Activated CD4-positive, alpha-beta T cell treated with anti-CD3 and anti-CD28 coated beads for 24 hours (primary cell): ENCODE measurements at regions not wholly inside any gene's neighbourhood (a gene's known extent, or its start where the extent isn't known, plus 50 kb on each side); places are given as distances from the start of the nearest gene placed in this dataset.
"Not testable (repeated sequence)": the region's sequence is repeated elsewhere in the genome, so short reads cannot be mapped to it uniquely, and the experiment has no call there.

ENCODE experiments used
- DNase-seq, 2 donors: peaks; one replicate each; pipeline ENCODE4 v3.0.0-alpha.2; 2020; ENCODE audit warnings: low read depth in 2 of 2

DNA sequence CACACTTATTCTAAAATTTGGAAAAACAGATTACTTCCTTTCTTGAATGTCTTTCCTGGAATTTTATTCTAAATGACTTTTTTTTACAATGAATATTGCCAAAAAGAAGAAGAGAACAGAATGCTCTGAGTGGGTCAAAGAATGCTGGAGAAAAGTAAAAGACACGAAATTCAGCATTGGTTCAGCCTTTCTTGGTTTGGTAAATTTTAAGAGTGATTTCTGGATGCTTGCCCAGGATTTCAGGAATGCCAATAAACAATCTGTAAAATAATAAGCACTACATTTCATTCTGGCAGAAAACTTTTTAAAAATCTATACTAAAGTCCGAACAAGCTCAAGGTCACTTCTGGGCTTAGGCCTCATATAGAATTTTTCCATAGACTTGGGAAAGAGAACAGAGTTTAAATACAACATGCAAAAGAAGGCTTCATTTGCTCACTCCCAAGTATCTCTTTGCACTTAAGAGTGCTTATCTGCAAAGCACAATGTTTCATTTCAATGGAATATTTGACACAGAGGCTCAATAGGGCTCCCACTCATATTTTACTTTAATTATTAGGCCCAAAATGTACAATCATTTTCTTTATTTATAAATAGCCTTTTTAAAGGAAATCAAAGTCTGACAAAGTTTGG lies 359.5 kb upstream of the ANKRD30A start:
- DNase-seq: no peak

DNA sequence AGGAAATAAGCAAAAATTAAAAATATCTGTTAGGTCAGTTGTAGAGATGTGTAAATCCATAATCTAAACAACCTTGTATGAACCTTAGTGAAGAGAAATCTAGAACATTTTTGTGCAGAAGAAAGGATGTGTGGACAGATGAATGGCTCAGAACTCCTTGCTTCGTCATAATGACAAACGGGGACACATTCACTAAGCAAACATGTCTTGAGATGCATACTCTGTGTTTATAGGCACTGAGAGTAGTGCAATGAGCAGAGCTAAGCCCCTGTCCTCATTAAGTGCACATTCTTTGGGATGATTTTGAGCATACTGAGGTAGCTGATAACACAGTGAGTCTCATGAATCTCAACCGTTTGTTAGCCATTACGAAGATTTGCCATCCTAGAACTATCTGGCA lies 360.6 kb upstream of the ANKRD30A start:
- DNase-seq: no peak

DNA sequence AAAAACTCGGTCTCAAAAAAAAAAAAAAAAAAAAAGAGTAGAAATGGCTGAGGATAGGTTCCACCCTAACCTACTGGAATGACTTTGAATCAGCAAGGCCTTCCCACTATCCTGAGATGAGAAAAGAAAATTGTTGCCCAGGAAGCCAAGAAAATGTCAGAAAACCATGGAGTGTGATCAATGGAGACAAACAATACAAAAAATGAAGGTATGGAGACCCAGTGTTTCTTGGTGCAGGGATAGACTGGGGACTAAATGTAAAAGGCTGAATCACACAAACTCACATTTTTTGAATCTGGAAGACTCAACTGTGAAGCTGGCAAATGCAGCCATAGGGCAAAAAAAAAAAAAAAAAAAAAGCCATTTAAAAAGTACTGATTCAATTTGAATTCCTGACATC lies 364.3 kb upstream of the ANKRD30A start:
- DNase-seq: no peak

DNA sequence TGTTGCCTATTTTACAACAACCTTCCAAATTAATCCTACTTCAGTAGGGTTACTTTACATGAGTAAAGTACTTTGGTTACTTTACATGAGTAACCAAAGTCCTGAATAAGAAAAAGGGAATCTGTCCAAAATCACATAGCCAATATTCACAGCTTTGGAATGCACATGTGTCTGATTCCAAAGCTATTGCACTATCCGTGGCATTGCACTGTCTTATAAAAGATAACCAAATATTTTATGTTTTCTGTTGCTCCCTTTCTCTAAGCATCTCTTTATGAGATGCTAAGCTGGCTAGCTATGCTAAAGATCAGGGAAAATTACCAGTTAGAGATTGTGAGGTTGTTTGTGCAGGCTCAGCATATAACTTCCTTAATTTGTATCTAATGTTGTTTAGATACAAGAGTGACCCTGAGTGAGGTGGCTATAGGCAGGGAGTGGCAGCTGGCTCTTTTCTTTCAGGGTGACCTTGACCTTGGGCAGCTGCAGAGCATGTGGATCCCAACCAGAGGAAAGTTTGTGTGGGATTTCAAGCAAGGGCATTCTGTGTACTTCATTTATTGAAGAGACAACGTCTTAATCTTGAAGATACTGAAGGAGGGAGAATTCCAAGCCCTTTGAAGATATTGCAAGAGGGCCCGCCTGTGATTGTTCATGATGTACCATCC lies 366.1 kb upstream of the ANKRD30A start:
- no peak for DNase-seq

DNA sequence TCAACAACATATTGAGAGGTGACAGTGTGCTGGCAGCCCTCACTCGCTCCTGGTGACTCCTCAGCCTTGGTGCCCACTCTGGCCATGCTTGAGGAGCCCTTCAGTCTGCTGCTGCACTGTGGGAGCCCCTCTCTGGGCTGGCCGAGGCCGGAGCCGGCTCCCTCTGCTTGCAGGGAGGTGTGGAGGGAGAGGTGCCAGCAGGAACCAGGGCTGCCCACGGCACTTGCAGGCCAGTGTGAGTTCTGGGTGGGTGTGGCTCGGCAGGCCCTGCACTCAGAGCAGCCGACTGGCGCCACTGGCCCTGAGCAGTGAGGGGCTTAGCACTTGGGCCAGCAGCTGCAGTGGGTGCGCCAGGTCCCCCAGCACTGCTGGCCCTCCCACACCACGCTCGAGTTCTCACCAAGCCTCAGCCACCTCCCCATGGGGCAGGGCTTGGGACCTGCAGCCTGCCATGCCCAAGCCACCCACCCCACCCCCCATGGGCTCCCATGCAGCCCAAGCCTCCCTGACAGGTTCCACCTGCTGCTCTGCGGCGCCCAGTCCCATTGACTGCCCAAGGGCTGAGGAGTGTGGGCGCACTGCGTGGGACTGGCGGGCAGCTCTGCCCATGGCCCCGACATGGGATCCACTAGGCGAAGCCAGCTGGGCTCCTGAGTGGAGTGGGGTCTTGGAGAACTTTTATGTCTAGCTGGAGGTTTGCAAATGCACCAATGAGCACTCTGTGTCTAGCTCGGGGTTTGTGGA lies 377.1 kb upstream of the ANKRD30A start:
- no peak for DNase-seq

DNA sequence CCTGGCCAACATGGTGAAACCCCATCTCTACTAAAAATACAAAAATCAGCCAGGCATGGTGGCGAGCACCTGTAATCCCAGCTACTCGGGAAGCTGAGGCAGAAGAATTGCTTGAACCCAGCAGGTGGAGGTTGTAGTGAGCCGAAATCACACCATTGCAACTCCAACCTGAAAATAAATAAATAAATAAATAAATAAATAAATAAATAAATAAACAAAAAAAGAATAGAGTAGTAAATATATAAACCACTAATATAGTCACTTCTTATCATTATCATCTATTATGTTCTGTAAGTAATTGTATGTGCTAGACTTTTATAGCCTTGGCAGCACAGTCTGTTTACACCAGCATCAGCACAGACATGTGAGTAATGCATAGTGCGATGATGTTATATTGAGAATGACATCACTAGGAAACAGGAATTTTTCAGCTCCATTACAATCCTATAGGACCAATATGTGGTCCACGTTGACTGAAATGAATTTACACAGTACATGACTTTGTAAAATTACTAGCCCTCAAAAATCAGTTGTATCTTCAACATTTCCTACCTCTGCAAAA lies 385.4 kb upstream of the ANKRD30A start:
- DNase-seq: no peak

DNA sequence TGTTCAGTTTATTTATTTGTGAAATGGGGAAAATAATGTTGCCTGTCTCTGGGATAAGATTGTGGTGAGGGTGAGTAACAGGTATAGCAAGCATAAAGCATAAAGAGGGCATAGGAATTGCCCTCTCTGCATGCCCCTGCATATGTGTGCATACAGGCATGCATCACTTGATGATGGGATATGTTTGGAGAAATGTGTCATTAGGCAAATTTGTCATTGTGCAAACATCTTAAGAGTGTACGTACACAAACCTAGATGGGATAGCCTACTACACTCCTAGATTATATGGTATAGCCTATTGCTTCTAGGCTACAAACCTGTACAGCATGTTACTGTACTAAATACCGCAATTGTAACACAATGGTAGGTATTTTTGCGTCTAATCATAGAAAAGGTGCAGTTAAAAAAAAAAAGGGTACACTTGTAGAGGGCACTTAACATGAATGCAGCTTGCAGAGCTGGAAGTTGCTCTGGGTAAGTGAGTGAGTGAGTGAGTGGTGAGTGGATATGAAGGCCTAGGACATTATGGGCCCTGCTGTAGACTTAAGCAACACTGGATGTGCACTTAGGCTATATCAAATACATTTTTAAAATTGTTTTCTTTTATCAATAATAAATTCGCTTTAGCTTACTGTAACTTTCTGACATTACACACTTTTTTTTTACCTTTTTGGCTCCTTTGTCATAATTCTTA lies 386.5 kb upstream of the ANKRD30A start:
- DNase-seq: no peak

DNA sequence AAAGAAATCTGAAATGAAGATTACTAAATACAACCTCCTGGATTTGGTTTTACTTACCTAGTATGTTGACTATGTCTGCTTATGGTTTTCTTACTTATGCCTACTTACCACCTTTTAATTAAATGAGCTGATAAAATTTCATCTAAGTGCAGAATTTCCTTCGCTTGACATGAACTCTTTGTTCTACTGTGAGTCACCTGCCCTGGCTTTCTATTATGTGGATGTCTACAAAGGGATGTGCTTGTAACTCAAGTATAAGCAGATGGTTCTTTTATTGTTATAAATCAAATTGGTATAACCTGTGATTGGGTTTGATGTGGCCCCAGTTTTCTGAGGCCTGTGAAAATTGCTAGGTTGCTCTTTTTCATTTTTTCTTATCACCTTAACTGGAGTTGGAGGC lies 389.1 kb upstream of the ANKRD30A start:
- DNase-seq: no peak

DNA sequence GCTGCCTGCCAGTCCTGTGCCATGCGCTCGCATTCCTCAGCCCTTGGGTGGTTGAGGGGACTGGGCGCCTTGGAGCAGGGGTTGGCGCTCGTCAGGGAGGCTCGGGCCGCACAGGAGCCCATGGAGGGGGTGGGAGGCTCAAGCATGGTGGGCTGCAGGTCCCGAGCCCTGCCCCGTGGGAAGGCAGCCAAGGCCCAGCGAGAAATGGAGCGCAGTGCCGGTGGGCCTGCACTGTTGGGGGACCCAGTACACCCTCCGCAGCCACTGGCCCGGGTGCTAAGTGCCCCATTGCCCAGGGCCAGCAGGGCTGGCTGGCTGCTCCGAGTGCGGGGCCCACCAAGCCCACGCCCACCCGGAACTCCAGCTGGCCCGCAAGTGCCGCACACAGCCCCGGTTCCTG lies 390.8 kb upstream of the ANKRD30A start:
- not testable (repeated sequence) for DNase-seq

DNA sequence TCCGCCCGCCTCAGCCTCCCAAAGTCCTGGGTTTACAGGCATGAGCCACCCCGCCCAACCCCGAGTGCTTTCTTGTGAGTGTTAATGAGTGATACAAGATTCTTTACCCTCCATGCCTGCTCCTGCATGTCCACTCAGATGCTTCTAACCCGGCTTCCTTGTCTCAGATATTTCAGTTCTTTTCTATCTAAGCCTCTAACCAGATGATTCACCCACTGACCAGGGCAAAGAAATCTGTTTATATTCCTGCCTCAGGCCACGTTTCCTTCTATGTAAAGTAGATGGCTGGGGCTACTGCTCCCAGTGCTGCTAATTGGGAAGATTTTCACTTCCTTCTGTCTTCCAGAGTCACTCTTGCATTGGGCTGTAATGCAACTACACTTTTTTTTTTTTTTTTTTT lies 395.1 kb upstream of the ANKRD30A start:
- no peak for DNase-seq

DNA sequence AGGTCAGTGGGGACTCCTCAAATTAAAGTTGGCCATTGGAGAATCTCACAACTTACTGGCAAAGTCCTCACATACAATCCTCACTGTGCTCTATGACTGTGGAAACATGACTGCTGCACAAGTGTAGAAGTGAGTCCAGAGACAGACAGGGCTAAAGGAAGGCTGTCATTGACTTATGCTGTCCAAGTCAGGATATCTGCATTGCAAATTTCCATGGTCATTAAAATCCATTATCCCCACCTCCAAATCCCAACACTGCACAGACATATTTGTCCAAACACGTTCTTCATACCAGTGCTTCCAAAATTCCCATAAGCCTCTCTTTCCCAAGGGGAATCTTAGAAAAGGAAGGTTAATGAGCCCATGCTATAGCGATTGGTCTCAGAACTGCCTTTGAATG lies 396.8 kb upstream of the ANKRD30A start:
- no peak for DNase-seq

DNA sequence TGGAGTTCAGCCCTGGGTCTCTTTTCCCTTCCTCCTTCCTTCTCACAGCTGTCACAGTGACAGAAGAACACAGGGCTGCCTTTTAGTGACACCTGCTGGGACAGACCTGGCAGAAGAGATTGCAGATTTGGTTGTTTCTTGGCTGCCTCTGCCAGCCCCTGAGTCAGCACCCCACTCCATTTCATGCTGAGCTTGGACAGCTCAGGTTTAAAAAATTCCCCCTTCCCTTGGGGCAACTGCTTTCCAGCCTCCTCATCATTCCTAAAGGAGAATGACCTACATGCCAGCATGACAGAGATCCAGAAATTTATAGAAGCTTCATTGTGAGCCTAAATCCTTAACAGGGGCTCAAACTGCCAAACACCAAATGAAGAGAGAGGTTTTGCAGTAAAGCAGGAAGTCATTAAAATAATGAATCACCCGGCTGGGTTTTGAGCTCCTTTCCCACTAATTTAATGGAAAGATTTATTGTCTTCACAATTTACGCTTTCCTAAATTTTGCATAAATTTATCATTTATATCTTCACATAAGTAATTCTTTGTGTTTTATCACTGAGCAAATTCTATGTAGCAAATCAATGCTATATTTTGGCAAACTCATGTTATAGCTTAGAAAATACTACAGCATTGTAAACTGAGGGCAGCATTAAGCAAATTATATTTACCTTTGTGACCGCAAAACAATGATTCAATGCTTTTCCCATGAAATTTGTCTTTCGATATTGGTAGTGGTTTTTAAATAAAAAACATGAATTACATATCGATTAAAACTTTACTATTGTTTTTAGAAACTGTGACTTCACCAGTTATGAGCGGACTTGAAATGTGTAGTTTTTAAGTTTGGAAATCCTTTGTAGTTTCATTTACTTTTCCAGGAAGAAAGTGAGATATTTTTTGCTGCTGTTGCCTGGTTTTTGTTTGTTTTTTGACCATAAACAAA lies 399.5 kb upstream of the ANKRD30A start:
- DNase-seq: no peak

DNA sequence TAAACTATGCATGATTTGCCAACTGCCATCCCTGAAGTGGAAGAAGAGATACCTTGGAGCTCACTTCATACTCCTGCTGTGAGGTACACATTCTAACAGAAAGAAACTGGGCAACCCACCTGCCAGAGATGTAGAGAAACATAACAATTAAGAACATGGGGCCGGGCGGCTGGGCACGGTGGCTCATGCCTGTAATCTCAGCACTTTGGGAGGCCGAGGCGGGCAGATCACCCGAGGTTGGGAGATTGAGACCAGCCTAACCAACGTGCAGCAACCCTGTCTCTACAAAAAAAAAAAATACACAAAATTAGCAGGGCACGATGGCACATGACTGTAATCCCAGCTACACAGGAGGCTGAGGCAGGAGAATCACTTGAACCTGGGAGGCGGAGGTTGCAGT lies 402.6 kb upstream of the ANKRD30A start:
- DNase-seq: no peak

DNA sequence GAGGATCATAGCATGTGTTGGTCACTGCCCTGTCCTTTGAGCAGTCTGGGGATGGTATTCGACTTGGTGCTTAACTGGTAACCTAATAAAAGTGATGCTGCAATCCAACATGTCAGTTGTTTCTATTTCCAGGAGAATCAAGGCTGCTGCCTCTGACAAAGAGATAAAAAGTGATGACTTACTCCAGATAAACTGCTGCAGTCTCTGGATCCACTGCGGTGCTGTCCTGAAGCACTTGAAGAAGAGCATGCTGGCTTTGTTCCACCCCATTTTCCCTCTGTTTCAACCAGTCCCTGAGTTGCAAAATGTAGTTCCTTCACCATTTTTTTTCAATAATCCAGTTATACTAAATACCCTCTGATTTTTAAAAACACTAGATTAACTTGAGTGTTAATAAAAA lies 403.5 kb upstream of the ANKRD30A start:
- no peak for DNase-seq

DNA sequence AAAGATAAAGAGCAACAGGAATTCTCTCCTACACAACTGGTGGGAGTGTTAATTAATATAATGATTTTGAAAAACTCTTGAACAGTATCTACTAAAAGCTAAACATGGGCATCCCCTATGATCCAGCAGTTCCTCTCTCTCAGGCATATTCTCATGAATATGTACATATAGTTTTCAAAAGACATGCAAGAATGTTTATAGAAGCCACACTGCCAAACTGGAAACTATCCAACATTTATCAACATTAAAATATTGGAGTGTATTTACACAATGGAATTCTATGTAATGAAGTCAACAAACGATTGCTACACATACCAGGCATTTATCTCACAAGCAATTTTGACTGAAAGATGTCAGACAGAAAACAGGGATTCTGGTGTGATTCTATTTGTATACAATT lies 404.5 kb upstream of the ANKRD30A start:
- no peak for DNase-seq

DNA sequence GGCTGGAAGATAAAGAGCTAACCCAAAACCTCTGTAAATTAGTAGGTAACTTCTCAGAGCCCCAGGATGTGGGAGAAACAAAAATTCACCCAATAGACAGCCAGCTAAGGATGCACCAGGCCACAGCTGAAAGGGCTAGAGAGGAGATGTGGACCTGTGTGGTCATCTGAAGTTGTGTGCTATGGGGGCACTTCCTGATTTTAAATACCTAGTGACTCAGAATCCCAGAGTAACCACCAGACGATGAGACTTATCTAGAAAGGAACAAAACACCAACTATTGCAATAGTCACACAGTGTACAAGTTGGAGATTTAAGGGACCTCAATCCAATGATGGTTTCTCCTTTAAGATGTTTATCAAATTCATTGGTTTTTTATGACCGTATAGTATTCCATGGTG lies 408.3 kb upstream of the ANKRD30A start:
- DNase-seq: no peak

DNA sequence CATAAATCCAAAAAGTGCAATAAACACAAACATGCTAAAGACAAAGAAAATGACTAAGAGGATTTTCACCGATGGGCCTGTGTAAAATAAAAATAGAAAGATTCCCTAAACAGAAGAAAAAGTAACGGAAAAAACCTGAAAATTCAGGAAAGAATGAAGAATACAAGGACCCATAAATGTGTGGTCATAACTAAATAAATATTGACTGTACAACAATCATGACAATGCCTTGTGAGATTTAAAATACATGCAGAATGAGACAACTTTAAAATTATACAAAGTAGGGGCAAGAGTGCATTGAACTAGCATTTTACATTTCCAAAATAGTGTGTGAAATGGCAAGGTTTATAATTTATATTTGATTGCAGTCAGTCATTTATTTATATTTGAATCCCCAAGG lies 409.1 kb upstream of the ANKRD30A start:
- DNase-seq: no peak

DNA sequence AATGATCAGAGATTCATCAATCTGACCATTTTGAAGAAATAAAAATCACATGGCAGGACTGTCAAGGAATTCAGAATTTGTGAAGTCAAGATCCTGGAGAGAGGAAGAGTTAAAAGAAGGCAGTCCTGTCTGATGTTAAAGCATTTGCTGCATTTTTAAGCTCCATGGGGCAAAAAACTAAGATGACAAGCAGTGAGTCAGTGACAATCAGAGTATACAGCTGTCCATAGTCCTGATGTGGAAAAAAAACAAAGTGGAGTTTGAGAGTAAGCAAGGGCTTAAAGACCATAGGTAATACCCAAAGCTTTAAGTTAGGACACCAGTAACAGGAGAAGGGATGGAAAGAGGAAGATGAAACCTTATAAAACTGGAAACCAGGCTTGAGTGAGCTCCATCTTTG lies 412.7 kb upstream of the ANKRD30A start:
- no peak for DNase-seq

DNA sequence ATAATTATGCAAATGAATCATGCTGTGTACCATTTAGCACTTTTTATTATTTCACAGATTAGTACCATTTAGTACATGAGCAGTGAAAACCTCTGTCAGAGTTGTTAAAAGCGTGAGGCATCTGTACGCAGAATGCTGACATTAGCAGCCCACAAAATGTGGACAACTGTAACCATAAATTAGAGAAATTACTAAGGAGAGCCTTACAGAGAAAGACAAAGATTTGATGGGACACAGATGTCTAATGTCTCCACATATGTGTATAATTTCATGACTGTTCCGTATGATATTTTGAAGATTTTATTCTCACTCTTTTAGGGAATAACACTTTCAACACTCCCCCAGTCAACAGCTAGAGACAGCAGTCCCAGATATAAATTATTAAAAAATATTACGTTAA lies 414.0 kb upstream of the ANKRD30A start:
- no peak for DNase-seq

DNA sequence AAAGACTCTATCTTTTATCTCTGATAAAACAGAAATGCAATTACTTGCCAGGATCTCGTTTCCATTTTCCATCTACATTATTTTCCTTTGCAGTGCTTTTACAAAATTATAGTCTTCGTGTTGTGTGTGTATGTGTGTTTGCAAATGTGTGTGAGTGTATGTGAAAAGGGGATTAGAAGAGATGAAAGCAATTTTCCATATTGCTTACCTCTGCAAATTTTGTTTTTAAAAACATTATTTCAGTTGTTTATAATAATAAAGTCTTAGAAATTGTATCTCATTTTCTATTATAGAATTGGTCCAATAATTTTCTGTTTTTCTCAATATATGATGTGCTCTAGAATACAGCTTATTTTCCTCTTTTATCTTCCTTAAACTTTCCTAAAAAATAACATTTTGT lies 421.3 kb upstream of the ANKRD30A start:
- no peak for DNase-seq

DNA sequence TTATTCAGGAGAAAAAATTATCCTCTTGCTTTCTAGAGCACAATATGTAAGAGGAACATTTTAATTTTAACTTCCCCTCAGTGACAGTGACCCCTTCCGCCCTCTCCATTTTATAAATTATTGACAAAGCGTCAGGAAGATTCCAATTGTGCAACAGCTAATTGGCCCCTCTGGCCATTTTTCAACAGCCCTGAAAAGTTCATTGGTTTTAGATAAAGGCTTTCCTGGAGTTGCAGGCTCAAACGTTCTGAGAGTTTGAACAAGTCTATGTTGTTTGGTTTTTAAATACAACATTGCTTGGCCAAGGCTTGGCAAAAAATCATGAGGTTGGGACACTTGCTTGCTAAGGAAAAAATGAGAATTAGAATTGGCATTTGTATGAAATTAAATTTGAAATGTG lies 422.2 kb upstream of the ANKRD30A start:
- DNase-seq: no peak
